AG04450 (cell line): ENCODE measurements at regions not wholly inside any gene's neighbourhood (a gene's known extent, or its start where the extent isn't known, plus 50 kb on each side); places are given as distances from the start of the nearest gene placed in this dataset.

Source experiments
- CTCF ChIA-PET: fragments of 300-600, 350-600 bp; formaldehyde crosslinking; extraction: SDS; loops from one replicate; lab custom pipeline; 2022; ENCODE audit warnings: antibody characterized with exemption, inconsistent platforms; lab: Charles Lee
- POLR2A ChIA-PET: fragments of 350-600 bp; formaldehyde crosslinking; extraction: SDS; loops from one replicate; lab custom pipeline; 2021; ENCODE audit warnings: antibody characterized with exemption, inconsistent platforms; lab: Yijun Ruan, JAX
- DNase-seq: peaks from one replicate; pipeline ENCODE4 v3.0.0-alpha.2; 2011; ENCODE audit warnings: low read depth, low spot score
- H3K27ac ChIP-seq: one replicate; pipeline ENCODE4 v1.5.1; 2012; ENCODE audit warnings: low read depth, low read length, control low read depth
- H3K27me3 ChIP-seq: one replicate; pipeline ENCODE4 v1.6.0; 2012; ENCODE audit warnings: low read length; ENCODE audit not compliant: control insufficient read depth, insufficient read depth
- H3K4me3 ChIP-seq: 2 replicates; pipeline ENCODE4 v1.5.1; 2011; ENCODE audit warnings: mild to moderate bottlenecking, low read depth, low read length, control low read depth
- H3K9me3 ChIP-seq: 2 replicates; pipeline ENCODE4 v1.5.1; 2012; ENCODE audit warnings: low read length; ENCODE audit not compliant: control insufficient read depth, insufficient read depth
- CTCF ChIP-seq: IDR thresholded peaks from 2 replicates; pipeline ENCODE4 v1.5.1; 2011; ENCODE audit warnings: low read depth, low read length, control low read depth, inconsistent platforms

DNA sequence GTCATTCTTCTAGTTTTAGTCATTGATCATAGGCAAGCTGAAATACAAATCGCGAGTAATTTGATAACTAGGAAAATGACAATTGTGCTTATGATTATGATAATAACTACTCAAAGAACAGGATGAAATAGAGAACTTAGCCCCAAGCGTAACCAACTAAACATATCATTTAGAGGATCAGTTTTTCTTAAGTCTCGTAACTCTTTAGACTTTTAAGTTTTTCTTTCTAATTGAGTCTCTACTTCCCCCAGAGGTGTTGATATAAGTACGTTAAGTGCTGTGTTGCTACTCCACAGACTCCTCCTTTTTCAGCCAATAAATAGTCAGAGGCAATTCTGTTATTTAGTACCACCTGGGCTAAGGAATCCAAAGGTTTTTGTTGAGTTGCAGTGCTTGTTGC lies 96.3 kb downstream of the NHLRC3 start:
- Histone ChIP-seq H3K4me3 (no peak overlapping the region), H3K27me3 (no peaks in the 10 kb centered on the region), H3K9me3 (no peaks in the 10 kb centered on the region), H3K27ac (no peak overlapping the region)
- TF ChIP-seq CTCF, result no peak
- POLR2A ChIA-PET, result no interaction called here
- DNase-seq, result no peak
- CTCF ChIA-PET, result no interaction called here

- no peak overlapping the region for H3K4me3 ChIP-seq
- ChIA-PET CTCF (interaction anchor here (0.5 to 9.5 kb wide), 37 partner anchors 10 to 1548 kb away, joined by 3 to 203 read pairs (median 4); no protein-coding TSS in a partner anchor), POLR2A (no interaction called here)
- TF ChIP-seq CTCF, result no peak
- no peak for DNase-seq
- H3K9me3 ChIP-seq, result no peaks in the 10 kb centered on the region
- H3K27me3 ChIP-seq, result no peaks in the 10 kb centered on the region
- H3K27ac ChIP-seq, result no peak overlapping the region
These were observed 106.1 kb downstream of the NHLRC3 start for GRCh38 chr13:39144391-39144790.

DNA sequence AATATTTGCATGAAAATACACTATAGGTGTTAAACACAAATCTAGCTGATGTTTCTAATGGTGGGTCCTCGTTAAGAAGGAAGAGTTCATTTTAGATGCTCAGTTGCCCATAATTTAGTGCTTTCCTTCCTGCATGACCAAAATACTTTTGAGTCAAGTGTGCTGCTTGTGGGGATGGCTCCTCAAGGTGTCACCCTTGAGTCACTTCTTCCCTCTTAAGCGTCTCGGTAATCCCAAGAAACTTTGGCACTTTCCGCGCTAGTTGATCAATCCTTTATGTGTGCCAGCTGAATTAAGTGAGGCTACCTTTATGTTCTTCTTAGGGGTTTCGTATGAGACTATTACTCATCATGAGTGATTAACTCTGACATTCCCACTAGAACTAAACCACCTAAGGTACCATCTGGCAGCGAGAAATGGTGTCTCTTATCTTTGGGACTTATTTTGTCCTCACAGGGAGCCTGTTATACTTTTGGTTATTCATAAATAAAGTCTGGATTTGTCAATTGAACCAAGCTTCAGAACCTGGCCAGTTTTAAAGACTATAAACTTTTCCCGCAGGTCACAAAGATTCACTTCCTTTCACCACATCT lies 106.8 kb downstream of the NHLRC3 start:
- H3K27me3 ChIP-seq, result no peaks in the 10 kb centered on the region
- H3K9me3 ChIP-seq, result no peaks in the 10 kb centered on the region
- no peak overlapping the region for H3K4me3 ChIP-seq
- no peak overlapping the region for H3K27ac ChIP-seq
- CTCF ChIA-PET, result interaction anchor here (0.6 to 9.5 kb wide), 44 partner anchors 9 to 672 kb away, joined by 3 to 203 read pairs (median 4); partner anchors contain the start of gene COG6
- DNase-seq, result peak; percentile 26
- POLR2A ChIA-PET, result no interaction called here
- peak; percentile 88 for TF ChIP-seq CTCF

DNA sequence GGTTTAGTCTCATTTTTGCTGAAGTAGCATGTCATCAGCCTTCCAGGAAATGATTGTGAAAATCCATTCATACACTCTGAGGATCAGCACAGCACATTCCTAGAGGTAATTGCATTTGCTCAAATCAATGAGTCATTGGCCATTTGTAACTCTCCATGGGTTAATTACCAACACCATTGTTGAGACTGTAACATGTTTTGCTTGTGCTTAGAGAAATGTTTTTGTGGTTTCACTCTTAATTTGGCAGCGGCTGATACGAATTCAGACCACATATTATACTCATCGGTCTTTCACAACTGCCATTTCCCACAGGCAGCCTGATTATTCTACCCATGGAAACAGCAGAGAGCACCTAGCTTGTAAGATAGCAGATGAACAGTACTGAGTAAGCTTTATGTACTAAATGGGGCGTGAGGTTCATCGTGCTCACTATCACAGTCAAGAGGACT lies 110.3 kb downstream of the NHLRC3 start:
- no peak overlapping the region for H3K4me3 ChIP-seq
- TF ChIP-seq CTCF, result no peak
- ChIA-PET CTCF (interaction anchor here (1.4 to 9.5 kb wide), 3 partner anchors 115 to 470 kb away, joined by 3 to 203 read pairs (median 137); no protein-coding TSS in a partner anchor), POLR2A (no interaction called here)
- no peaks in the 10 kb centered on the region for H3K9me3 ChIP-seq
- no peaks in the 10 kb centered on the region for H3K27me3 ChIP-seq
- DNase-seq, result no peak
- H3K27ac ChIP-seq, result no peak overlapping the region

- Histone ChIP-seq H3K27ac (no peak overlapping the region), H3K27me3 (no peaks in the 10 kb centered on the region), H3K4me3 (no peak overlapping the region), H3K9me3 (no peaks in the 10 kb centered on the region)
- POLR2A ChIA-PET, result no interaction called here
- CTCF ChIA-PET, result interaction anchor here (3.0 to 9.5 kb wide), 2 partner anchors 462 to 468 kb away, joined by 12 to 203 read pairs; no protein-coding TSS in a partner anchor
- no peak for DNase-seq
- no peak for TF ChIP-seq CTCF
These were observed 111.6 kb downstream of the NHLRC3 start for GRCh38 chr13:39149896-39150295.
